ENCODE measurements at regions not wholly inside any gene's neighbourhood (a gene's known extent, or its start where the extent isn't known, plus 50 kb on each side); places are given as distances from the start of the nearest gene placed in this dataset.

DNA sequence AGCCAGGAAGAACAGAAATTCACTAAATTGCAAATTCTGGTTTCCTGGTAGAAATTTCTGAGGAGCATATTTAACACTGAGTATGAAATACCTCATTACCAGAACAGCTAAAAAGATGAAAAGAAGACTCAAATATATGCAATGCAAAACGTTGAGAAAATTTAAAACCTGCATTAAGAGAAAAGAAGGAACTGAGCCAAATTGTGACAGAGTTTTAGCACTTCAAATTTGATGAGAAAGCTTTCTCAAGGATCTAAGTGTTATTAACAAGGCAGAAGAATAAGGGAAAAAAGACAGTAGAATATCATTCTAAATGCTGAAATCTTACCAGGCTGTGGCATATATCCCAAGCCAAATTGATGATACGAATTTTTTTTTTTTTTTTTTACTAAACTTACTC, 443.0 kb downstream of the COL12A1 start:
- H3K27ac ChIP-seq (ENCODE audit: low read length) = no peak overlapping the region
- no peak overlapping the region for H3K4me3 ChIP-seq (ENCODE audit: low read length)
- no peaks in the 10 kb centered on the region for H3K4me1 ChIP-seq (ENCODE audit: insufficient read depth, low read length)
- H3K9ac ChIP-seq (ENCODE audit: low read depth, low read length) = no peak overlapping the region
- H3K36me3 ChIP-seq (ENCODE audit: insufficient read depth, low read depth, low read length) = no peaks in the 10 kb centered on the region
- no peaks in the 10 kb centered on the region for H3K9me3 ChIP-seq (ENCODE audit: insufficient read depth, low read depth, low read length)
- H3K27me3 ChIP-seq (ENCODE audit: insufficient read depth, low read length) = no peaks in the 10 kb centered on the region

GRCh38 chr6:74757813-74758212, 448.0 kb downstream of the COL12A1 start:
- no peaks in the 10 kb centered on the region for H3K27me3 ChIP-seq (ENCODE audit: insufficient read depth, low read length)
- H3K9ac ChIP-seq (ENCODE audit: low read depth, low read length) = no peak overlapping the region
- no peak overlapping the region for H3K27ac ChIP-seq (ENCODE audit: low read length)
- H3K4me3 ChIP-seq (ENCODE audit: low read length) = no peak overlapping the region
- H3K4me1 ChIP-seq (ENCODE audit: insufficient read depth, low read length) = no peaks in the 10 kb centered on the region
- no peaks in the 10 kb centered on the region for H3K9me3 ChIP-seq (ENCODE audit: insufficient read depth, low read depth, low read length)
- H3K36me3 ChIP-seq (ENCODE audit: insufficient read depth, low read depth, low read length) = no peaks in the 10 kb centered on the region

DNA sequence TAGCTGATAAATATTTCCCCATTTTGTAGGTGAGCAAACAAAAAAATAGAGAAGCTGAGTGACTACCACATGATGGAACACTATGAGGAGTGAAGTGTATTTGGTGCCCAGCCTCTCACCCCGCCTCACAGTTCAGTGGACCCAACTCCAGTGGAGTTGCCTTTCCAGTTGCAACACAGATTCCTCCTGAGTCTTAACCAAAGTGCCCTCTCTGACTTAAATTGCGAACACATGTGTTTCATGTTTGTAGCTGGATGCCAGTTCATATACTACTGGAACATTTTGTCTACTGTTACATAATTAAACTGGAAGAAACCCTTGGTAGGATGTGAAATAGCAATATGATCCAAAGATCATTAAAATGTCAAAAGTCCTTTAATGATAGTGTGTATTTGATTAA, 448.9 kb downstream of the COL12A1 start:
- H3K4me3 ChIP-seq (ENCODE audit: low read length) = no peak overlapping the region
- H3K27ac ChIP-seq (ENCODE audit: low read length) = no peak overlapping the region
- H3K27me3 ChIP-seq (ENCODE audit: insufficient read depth, low read length) = no peaks in the 10 kb centered on the region

GRCh38 chr6:74755778-74756177, 450.1 kb downstream of the COL12A1 start:
- Histone ChIP-seq H3K27ac (ENCODE audit: low read length) (no peak overlapping the region), H3K4me1 (ENCODE audit: insufficient read depth, low read length) (no peaks in the 10 kb centered on the region), H3K27me3 (ENCODE audit: insufficient read depth, low read length) (no peaks in the 10 kb centered on the region), H3K9ac (ENCODE audit: low read depth, low read length) (no peak overlapping the region), H3K36me3 (ENCODE audit: insufficient read depth, low read depth, low read length) (no peaks in the 10 kb centered on the region), H3K4me3 (ENCODE audit: low read length) (no peak overlapping the region), H3K9me3 (ENCODE audit: insufficient read depth, low read depth, low read length) (no peaks in the 10 kb centered on the region)

More for the DNA sequence above, 448.9 kb downstream of the COL12A1 start:
- H3K9me3 ChIP-seq (ENCODE audit: insufficient read depth, low read depth, low read length) = no peaks in the 10 kb centered on the region
- no peaks in the 10 kb centered on the region for H3K4me1 ChIP-seq (ENCODE audit: insufficient read depth, low read length)
- H3K9ac ChIP-seq (ENCODE audit: low read depth, low read length) = no peak overlapping the region
- H3K36me3 ChIP-seq (ENCODE audit: insufficient read depth, low read depth, low read length) = no peaks in the 10 kb centered on the region

GRCh38 chr6:74755196-74755595, 450.7 kb downstream of the COL12A1 start:
- Histone ChIP-seq H3K9me3 (ENCODE audit: insufficient read depth, low read depth, low read length) (no peaks in the 10 kb centered on the region), H3K27me3 (ENCODE audit: insufficient read depth, low read length) (no peaks in the 10 kb centered on the region), H3K27ac (ENCODE audit: low read length) (no peak overlapping the region), H3K4me3 (ENCODE audit: low read length) (no peak overlapping the region), H3K36me3 (ENCODE audit: insufficient read depth, low read depth, low read length) (no peaks in the 10 kb centered on the region), H3K4me1 (ENCODE audit: insufficient read depth, low read length) (no peaks in the 10 kb centered on the region), H3K9ac (ENCODE audit: low read depth, low read length) (no peak overlapping the region)

DNA sequence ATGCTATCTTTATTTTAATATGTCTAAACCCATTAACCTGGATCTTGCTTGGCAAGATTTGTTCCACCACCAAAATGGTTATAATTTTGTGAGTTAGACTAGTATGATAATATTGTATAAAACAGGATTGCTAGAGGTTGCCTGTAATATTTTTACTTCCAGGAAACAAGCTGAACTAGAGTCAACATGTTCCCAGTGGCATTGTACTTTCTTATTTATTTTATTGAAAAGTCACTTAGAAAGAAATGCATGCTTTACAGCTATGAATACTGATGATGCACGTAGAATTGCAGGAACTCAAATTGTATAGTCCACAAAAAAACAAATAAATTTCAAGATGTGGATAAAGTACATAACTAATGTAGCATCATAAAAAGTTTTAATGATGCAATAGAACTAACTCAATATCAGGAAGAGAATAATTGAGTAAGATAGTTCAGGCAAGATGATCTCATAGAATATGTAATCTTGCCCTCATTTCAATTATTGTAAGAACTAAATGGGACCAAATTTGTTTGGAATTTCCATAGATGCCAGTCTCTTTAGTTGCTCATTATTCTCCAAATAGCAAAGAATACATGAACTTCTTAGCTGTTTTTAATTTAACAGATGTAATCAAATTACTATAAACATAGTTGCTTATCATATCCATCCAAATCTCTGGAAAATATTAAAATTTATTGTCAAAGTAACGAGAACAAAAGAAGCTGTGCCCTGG, 451.8 kb downstream of the COL12A1 start:
- H3K27me3 ChIP-seq (ENCODE audit: insufficient read depth, low read length) = no peaks in the 10 kb centered on the region
- no peak overlapping the region for H3K4me3 ChIP-seq (ENCODE audit: low read length)
- no peaks in the 10 kb centered on the region for H3K9me3 ChIP-seq (ENCODE audit: insufficient read depth, low read depth, low read length)
- no peak overlapping the region for H3K27ac ChIP-seq (ENCODE audit: low read length)
- H3K4me1 ChIP-seq (ENCODE audit: insufficient read depth, low read length) = peaks cover 3% of the 10 kb centered on the region; the same call in 1 of the 2 replicates
- H3K36me3 ChIP-seq (ENCODE audit: insufficient read depth, low read depth, low read length) = no peaks in the 10 kb centered on the region
- no peak overlapping the region for H3K9ac ChIP-seq (ENCODE audit: low read depth, low read length)

DNA sequence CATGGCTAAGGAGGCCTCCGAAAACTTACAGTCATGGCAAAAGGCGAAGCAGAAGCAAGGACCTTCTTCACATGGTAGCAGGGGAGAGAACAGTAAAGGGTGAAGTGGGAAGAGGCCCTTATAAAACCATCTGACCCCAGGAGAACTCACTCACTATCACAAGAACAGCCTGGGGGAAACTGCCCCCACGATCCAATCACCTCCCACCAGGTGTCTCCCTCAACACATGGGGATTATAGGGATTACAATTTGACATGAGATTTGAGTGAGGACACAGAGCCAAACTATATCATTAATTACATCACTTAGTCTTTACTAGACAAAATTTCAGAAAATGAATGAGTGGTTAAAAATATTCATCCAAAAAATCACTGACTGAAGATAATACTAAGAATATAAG, 453.6 kb downstream of the COL12A1 start:
- Histone ChIP-seq H3K27me3 (ENCODE audit: insufficient read depth, low read length) (no peaks in the 10 kb centered on the region), H3K27ac (ENCODE audit: low read length) (no peak overlapping the region), H3K36me3 (ENCODE audit: insufficient read depth, low read depth, low read length) (no peaks in the 10 kb centered on the region), H3K4me1 (ENCODE audit: insufficient read depth, low read length) (peaks cover 3% of the 10 kb centered on the region; the same call in 1 of the 2 replicates), H3K9ac (ENCODE audit: low read depth, low read length) (no peak overlapping the region), H3K9me3 (ENCODE audit: insufficient read depth, low read depth, low read length) (no peaks in the 10 kb centered on the region), H3K4me3 (ENCODE audit: low read length) (no peak overlapping the region)

GRCh38 chr6:74750826-74751225, 455.0 kb downstream of the COL12A1 start:
- H3K4me3 ChIP-seq (ENCODE audit: low read length) = no peak overlapping the region

GRCh38 chr6:74749211-74750147, 456.4 kb downstream of the COL12A1 start:
- H3K9ac ChIP-seq (ENCODE audit: low read depth, low read length) = no peak overlapping the region
- no peaks in the 10 kb centered on the region for H3K36me3 ChIP-seq (ENCODE audit: insufficient read depth, low read depth, low read length)

More at GRCh38 chr6:74750826-74751225, 455.0 kb downstream of the COL12A1 start:
- Histone ChIP-seq H3K9ac (ENCODE audit: low read depth, low read length) (no peak overlapping the region), H3K27ac (ENCODE audit: low read length) (no peak overlapping the region), H3K27me3 (ENCODE audit: insufficient read depth, low read length) (no peaks in the 10 kb centered on the region), H3K9me3 (ENCODE audit: insufficient read depth, low read depth, low read length) (no peaks in the 10 kb centered on the region), H3K36me3 (ENCODE audit: insufficient read depth, low read depth, low read length) (no peaks in the 10 kb centered on the region), H3K4me1 (ENCODE audit: insufficient read depth, low read length) (peaks cover 3% of the 10 kb centered on the region; the same call in 1 of the 2 replicates)

DNA sequence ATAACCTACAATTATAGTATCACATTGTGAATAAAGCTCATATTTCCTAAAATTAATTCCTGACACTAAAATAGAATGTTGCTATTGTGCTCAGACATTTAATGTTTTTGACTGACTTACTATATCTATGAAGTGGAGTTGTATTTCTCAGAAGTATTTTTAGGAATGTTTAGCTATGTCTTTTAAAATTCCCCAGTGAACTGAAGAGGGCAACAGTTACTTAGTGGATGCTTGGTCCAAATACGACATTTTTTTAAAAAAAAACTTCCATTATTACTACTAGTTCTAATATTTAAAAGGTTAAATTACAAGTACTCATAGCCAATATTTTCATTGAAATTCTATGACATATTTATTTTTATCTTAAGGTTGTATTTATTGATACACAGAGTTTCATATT, 460.2 kb downstream of the COL12A1 start:
- H3K27ac ChIP-seq (ENCODE audit: low read length) = no peak overlapping the region
- H3K9me3 ChIP-seq (ENCODE audit: insufficient read depth, low read depth, low read length) = no peaks in the 10 kb centered on the region
- H3K9ac ChIP-seq (ENCODE audit: low read depth, low read length) = no peak overlapping the region
- H3K36me3 ChIP-seq (ENCODE audit: insufficient read depth, low read depth, low read length) = no peaks in the 10 kb centered on the region
- H3K4me1 ChIP-seq (ENCODE audit: insufficient read depth, low read length) = peaks cover 3% of the 10 kb centered on the region; the same call in 1 of the 2 replicates
- no peak overlapping the region for H3K4me3 ChIP-seq (ENCODE audit: low read length)
- no peaks in the 10 kb centered on the region for H3K27me3 ChIP-seq (ENCODE audit: insufficient read depth, low read length)

More at GRCh38 chr6:74749211-74750147, 456.4 kb downstream of the COL12A1 start:
- Histone ChIP-seq H3K9me3 (ENCODE audit: insufficient read depth, low read depth, low read length) (no peaks in the 10 kb centered on the region), H3K27ac (ENCODE audit: low read length) (no peak overlapping the region), H3K4me1 (ENCODE audit: insufficient read depth, low read length) (peaks cover 3% of the 10 kb centered on the region; the same call in 1 of the 2 replicates), H3K4me3 (ENCODE audit: low read length) (no peak overlapping the region), H3K27me3 (ENCODE audit: insufficient read depth, low read length) (no peaks in the 10 kb centered on the region)

DNA sequence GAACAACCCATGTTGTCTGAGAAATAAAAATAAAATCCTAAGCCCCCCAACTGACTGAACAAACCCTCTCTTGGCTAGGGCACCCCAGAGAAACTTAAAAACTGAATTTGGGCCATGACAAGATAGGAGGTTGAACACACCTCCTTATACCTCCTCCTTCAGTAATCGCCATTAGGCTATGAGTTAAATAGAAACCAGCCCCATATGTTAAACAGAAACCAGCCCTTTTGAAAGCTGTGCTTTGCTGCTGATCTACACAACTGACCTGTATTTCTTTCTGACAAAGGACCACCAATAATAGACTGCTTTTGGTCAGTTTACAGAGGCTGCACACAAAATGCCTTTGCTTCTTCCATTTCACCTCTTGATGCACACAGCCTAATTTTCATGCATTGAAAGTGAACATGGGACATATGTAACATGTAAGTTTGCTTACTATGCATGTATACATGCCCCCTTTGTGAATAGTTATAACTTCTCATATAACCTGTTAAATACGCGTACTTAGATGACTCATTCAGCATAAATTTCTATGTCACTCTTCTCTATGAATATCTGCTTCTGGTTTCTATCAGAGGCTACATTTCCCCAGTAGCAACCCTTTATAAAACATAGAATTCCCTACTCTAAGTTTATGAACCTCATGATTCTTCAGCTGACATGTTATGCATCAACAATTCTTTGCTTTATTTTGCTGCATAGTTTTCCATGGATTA, 462.9 kb downstream of the COL12A1 start:
- Histone ChIP-seq H3K9ac (ENCODE audit: low read depth, low read length) (no peak overlapping the region), H3K9me3 (ENCODE audit: insufficient read depth, low read depth, low read length) (no peaks in the 10 kb centered on the region), H3K27ac (ENCODE audit: low read length) (no peak overlapping the region), H3K36me3 (ENCODE audit: insufficient read depth, low read depth, low read length) (no peaks in the 10 kb centered on the region), H3K4me3 (ENCODE audit: low read length) (no peak overlapping the region), H3K27me3 (ENCODE audit: insufficient read depth, low read length) (no peaks in the 10 kb centered on the region), H3K4me1 (ENCODE audit: insufficient read depth, low read length) (no peaks in the 10 kb centered on the region)

Measured in iPS-20b (cell line).